ENCODE measurements at regions not wholly inside any gene's neighbourhood (a gene's known extent, or its start where the extent isn't known, plus 50 kb on each side); places are given as distances from the start of the nearest gene placed in this dataset.

DNA sequence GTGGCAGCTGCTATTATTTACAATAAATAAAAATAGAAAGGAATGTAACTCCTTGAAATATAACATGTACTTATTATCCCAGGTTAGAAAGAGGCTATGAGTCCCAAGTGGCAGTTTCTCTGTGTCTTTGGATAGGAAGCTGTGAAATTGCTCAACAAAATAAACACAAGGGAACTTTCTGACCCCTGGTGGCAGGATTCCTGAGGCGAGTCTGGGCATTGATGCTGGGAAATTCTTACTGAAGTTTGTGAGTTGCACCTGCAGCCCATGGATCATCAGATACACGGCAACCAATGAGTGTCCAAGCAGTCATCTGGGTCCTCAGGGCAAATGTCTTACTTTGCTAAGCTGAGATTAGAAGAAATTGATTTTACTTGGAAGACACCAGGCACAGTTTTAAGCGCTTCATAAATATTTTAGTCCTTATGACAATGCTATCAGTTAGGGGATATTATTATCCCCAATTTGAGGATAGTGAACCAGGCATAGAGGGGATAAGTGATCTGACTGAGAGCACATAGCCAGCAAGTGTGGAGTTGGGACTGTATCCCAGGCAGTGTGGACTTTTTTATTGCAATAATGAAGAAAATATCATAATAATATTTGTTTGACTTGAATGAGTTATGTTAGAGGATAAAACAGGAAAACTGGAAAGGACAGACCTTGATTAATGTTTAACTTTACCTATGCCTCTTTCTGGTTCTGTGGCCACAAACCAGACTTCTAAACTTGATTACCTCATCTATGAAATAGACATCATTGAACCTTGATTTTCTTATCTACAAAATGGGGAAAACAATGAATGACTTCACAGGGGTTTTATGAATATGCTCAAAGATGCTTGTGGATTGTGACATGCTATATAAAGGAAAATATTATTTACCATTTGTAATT, 265.5 kb upstream of the ADAMTSL1 start:
- Histone ChIP-seq H3K4me1 (ENCODE audit: control insufficient read depth, insufficient read depth, low read length, unreplicated experiment) (no peaks in the 10 kb centered on the region), H3K27ac (ENCODE audit: low read depth, low read length) (no peak overlapping the region), H3K79me2 (ENCODE audit: control insufficient read depth, insufficient read depth, low read length, unreplicated experiment) (no peaks in the 10 kb centered on the region), H3K36me3 (ENCODE audit: insufficient read depth, low read length) (no peaks in the 10 kb centered on the region), H3K4me3 (ENCODE audit: low read depth, low read length) (no peak overlapping the region), H2AFZ (ENCODE audit: low read length, unreplicated experiment) (no peak overlapping the region), H3K27me3 (ENCODE audit: insufficient read depth, low read length) (peaks cover 20% of the 10 kb centered on the region)

GRCh38 chr9:18215626-18216025, 258.3 kb upstream of the ADAMTSL1 start:
- Histone ChIP-seq H3K27me3 (ENCODE audit: insufficient read depth, low read length) (no peaks in the 10 kb centered on the region), H2AFZ (ENCODE audit: low read length, unreplicated experiment) (no peak overlapping the region), H3K4me1 (ENCODE audit: control insufficient read depth, insufficient read depth, low read length, unreplicated experiment) (no peaks in the 10 kb centered on the region), H3K79me2 (ENCODE audit: control insufficient read depth, insufficient read depth, low read length, unreplicated experiment) (no peaks in the 10 kb centered on the region), H3K27ac (ENCODE audit: low read depth, low read length) (no peak overlapping the region), H3K4me3 (ENCODE audit: low read depth, low read length) (no peak overlapping the region), H3K36me3 (ENCODE audit: insufficient read depth, low read length) (no peaks in the 10 kb centered on the region)

DNA sequence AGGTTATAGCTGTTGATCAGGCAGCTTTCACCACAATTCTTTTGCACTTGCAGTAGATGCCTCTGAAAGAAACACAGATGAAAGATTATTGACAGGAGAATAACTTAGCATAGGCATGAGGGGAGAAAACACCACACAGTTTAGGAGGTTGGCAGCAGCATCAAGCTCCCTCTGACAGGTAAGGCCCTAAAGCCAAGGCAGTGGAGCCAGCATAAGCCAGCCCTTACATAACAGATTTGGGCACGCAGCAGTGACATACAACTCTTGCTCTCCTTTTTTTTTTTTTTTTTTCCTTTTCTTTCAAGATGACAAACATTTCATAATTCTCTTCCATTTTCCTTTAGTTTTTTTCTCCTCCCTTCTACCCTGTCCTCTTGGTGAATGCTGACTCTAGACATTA, 257.6 kb upstream of the ADAMTSL1 start:
- H3K4me3 ChIP-seq (ENCODE audit: low read depth, low read length), result no peak overlapping the region
- no peaks in the 10 kb centered on the region for H3K79me2 ChIP-seq (ENCODE audit: control insufficient read depth, insufficient read depth, low read length, unreplicated experiment)
- H3K36me3 ChIP-seq (ENCODE audit: insufficient read depth, low read length), result no peaks in the 10 kb centered on the region
- H3K4me1 ChIP-seq (ENCODE audit: control insufficient read depth, insufficient read depth, low read length, unreplicated experiment), result no peaks in the 10 kb centered on the region
- no peaks in the 10 kb centered on the region for H3K27me3 ChIP-seq (ENCODE audit: insufficient read depth, low read length)
- no peak overlapping the region for H3K27ac ChIP-seq (ENCODE audit: low read depth, low read length)
- no peak overlapping the region for H2AFZ ChIP-seq (ENCODE audit: low read length, unreplicated experiment)

DNA sequence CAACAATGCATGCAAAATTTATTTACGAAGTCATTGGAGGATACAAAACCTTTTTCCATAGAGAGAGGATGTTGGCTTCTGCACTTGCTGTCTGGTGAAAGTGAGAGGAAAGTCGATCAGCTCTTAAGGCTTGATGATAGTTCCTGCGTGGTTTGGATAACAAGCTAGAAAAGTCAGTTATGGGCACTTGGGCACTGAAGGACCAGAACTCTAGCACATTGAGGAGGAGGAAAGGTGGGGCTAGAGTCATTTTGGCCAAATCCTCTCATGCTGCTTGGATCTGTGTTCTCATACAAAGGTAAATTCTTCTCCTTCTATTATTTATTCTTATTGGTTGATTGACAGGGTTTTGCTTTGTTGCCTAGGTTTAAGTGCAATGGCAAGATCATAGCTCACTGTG, 245.9 kb upstream of the ADAMTSL1 start:
- H3K79me2 ChIP-seq (ENCODE audit: control insufficient read depth, insufficient read depth, low read length, unreplicated experiment), result no peaks in the 10 kb centered on the region
- H3K36me3 ChIP-seq (ENCODE audit: insufficient read depth, low read length), result no peaks in the 10 kb centered on the region
- no peak overlapping the region for H3K27ac ChIP-seq (ENCODE audit: low read depth, low read length)
- H3K27me3 ChIP-seq (ENCODE audit: insufficient read depth, low read length), result no peaks in the 10 kb centered on the region
- H2AFZ ChIP-seq (ENCODE audit: low read length, unreplicated experiment), result no peak overlapping the region
- H3K4me3 ChIP-seq (ENCODE audit: low read depth, low read length), result no peak overlapping the region
- H3K4me1 ChIP-seq (ENCODE audit: control insufficient read depth, insufficient read depth, low read length, unreplicated experiment), result no peaks in the 10 kb centered on the region

GRCh38 chr9:18229992-18230676, 243.8 kb upstream of the ADAMTSL1 start:
- Histone ChIP-seq H3K4me1 (ENCODE audit: control insufficient read depth, insufficient read depth, low read length, unreplicated experiment) (no peaks in the 10 kb centered on the region), H3K27ac (ENCODE audit: low read depth, low read length) (no peak overlapping the region), H3K4me3 (ENCODE audit: low read depth, low read length) (no peak overlapping the region), H2AFZ (ENCODE audit: low read length, unreplicated experiment) (no peak overlapping the region), H3K36me3 (ENCODE audit: insufficient read depth, low read length) (no peaks in the 10 kb centered on the region), H3K79me2 (ENCODE audit: control insufficient read depth, insufficient read depth, low read length, unreplicated experiment) (no peaks in the 10 kb centered on the region), H3K27me3 (ENCODE audit: insufficient read depth, low read length) (no peaks in the 10 kb centered on the region)

- H3K36me3 ChIP-seq (ENCODE audit: insufficient read depth, low read length), result no peaks in the 10 kb centered on the region
- no peak overlapping the region for H2AFZ ChIP-seq (ENCODE audit: low read length, unreplicated experiment)
- H3K4me1 ChIP-seq (ENCODE audit: control insufficient read depth, insufficient read depth, low read length, unreplicated experiment), result peaks cover 12% of the 10 kb centered on the region
- H3K4me3 ChIP-seq (ENCODE audit: low read depth, low read length), result no peak overlapping the region
- H3K27me3 ChIP-seq (ENCODE audit: insufficient read depth, low read length), result no peaks in the 10 kb centered on the region
- H3K79me2 ChIP-seq (ENCODE audit: control insufficient read depth, insufficient read depth, low read length, unreplicated experiment), result no peaks in the 10 kb centered on the region
- no peak overlapping the region for H3K27ac ChIP-seq (ENCODE audit: low read depth, low read length)
Measured at GRCh38 chr9:18233311-18233710, 240.6 kb upstream of the ADAMTSL1 start.

- no peaks in the 10 kb centered on the region for H3K79me2 ChIP-seq (ENCODE audit: control insufficient read depth, insufficient read depth, low read length, unreplicated experiment)
- H3K4me1 ChIP-seq (ENCODE audit: control insufficient read depth, insufficient read depth, low read length, unreplicated experiment), result peaks cover 12% of the 10 kb centered on the region
- no peak overlapping the region for H3K27ac ChIP-seq (ENCODE audit: low read depth, low read length)
- no peak overlapping the region for H2AFZ ChIP-seq (ENCODE audit: low read length, unreplicated experiment)
- no peaks in the 10 kb centered on the region for H3K27me3 ChIP-seq (ENCODE audit: insufficient read depth, low read length)
- no peaks in the 10 kb centered on the region for H3K36me3 ChIP-seq (ENCODE audit: insufficient read depth, low read length)
- H3K4me3 ChIP-seq (ENCODE audit: low read depth, low read length), result no peak overlapping the region
Measured at GRCh38 chr9:18233776-18234445, 240.0 kb upstream of the ADAMTSL1 start.

DNA sequence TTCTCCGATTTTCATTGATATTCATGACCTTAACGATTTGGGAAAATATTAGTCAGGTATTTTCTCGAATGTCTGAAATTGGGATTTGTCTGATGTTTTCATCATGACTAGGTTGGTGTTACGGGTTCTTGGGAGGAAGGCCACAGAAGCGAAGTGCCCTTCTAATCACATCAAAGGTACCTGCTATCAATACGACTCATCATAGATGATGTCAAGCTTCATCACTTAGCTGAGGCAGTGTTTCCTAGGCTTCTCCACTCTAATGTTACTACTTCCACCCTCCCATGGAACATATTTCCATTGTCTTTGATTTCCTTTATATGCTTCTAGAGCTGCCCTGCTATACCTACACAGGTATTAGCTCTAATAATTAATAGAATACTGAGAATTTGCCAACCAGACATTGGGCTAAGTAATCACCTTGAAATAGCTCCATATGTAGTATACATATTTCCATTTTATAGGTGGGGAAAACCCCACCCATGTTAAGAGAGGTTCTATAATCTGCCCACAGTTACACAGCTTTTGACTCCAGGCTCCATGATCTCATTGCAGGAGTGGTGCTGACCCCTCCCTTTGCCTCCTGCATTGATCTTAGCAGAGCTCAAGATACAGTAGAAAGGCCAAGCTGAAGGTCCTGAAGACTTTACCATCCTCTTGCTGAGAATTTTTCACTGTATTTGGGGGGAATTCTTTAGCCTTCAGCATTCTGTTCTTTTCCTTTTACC, 238.6 kb upstream of the ADAMTSL1 start:
- H3K79me2 ChIP-seq (ENCODE audit: control insufficient read depth, insufficient read depth, low read length, unreplicated experiment), result no peaks in the 10 kb centered on the region
- H3K36me3 ChIP-seq (ENCODE audit: insufficient read depth, low read length), result no peaks in the 10 kb centered on the region
- no peak overlapping the region for H2AFZ ChIP-seq (ENCODE audit: low read length, unreplicated experiment)
- H3K4me3 ChIP-seq (ENCODE audit: low read depth, low read length), result no peak overlapping the region
- no peaks in the 10 kb centered on the region for H3K27me3 ChIP-seq (ENCODE audit: insufficient read depth, low read length)
- H3K27ac ChIP-seq (ENCODE audit: low read depth, low read length), result no peak overlapping the region
- peaks cover 27% of the 10 kb centered on the region for H3K4me1 ChIP-seq (ENCODE audit: control insufficient read depth, insufficient read depth, low read length, unreplicated experiment)

GRCh38 chr9:18236336-18236735, 237.6 kb upstream of the ADAMTSL1 start:
- H2AFZ ChIP-seq (ENCODE audit: low read length, unreplicated experiment), result no peak overlapping the region

DNA sequence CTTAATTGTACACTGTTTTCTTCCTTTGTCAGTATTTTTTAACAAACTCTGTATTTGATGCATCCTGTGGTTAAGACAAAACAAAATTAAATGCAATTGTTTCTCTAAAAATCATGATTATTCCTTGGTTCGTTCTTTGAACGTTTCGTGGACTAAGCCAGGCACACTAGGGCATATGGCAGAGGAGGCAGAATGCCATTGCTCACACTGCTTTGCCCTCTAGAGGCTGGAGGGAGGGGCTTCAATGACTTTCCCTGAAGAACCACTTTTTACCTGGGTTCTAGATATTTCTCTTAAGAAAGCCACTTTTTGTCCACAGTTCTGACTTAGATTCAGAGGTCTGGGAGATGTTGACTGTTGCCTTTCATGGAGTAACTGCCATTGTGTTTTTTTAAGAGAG, 236.2 kb upstream of the ADAMTSL1 start:
- no peaks in the 10 kb centered on the region for H3K36me3 ChIP-seq (ENCODE audit: insufficient read depth, low read length)
- no peaks in the 10 kb centered on the region for H3K27me3 ChIP-seq (ENCODE audit: insufficient read depth, low read length)
- peak overlapping the region; percentile 98 for H3K27ac ChIP-seq (ENCODE audit: low read depth, low read length)
- no peak overlapping the region for H2AFZ ChIP-seq (ENCODE audit: low read length, unreplicated experiment)
- H3K79me2 ChIP-seq (ENCODE audit: control insufficient read depth, insufficient read depth, low read length, unreplicated experiment), result no peaks in the 10 kb centered on the region
- H3K4me1 ChIP-seq (ENCODE audit: control insufficient read depth, insufficient read depth, low read length, unreplicated experiment), result peaks cover 31% of the 10 kb centered on the region
- peak overlapping the region; percentile 34 for H3K4me3 ChIP-seq (ENCODE audit: low read depth, low read length)

More at GRCh38 chr9:18236336-18236735, 237.6 kb upstream of the ADAMTSL1 start:
- Histone ChIP-seq H3K36me3 (ENCODE audit: insufficient read depth, low read length) (no peaks in the 10 kb centered on the region), H3K79me2 (ENCODE audit: control insufficient read depth, insufficient read depth, low read length, unreplicated experiment) (no peaks in the 10 kb centered on the region), H3K27me3 (ENCODE audit: insufficient read depth, low read length) (no peaks in the 10 kb centered on the region), H3K4me3 (ENCODE audit: low read depth, low read length) (no peak overlapping the region), H3K4me1 (ENCODE audit: control insufficient read depth, insufficient read depth, low read length, unreplicated experiment) (peaks cover 31% of the 10 kb centered on the region), H3K27ac (ENCODE audit: low read depth, low read length) (no peak overlapping the region)

Measured in ACC112 (cell line).